ENCODE measurements at regions not wholly inside any gene's neighbourhood (a gene's known extent, or its start where the extent isn't known, plus 50 kb on each side); places are given as distances from the start of the nearest gene placed in this dataset.

GRCh38 chr10:83943049-83943448 is 196.3 kb upstream of the GHITM start:
- no peak for TF ChIP-seq CTCF (IDR thresholded peaks at IDR 0.05)
- TF ChIP-seq POLR2A (IDR thresholded peaks at IDR 0.05), result no peak
- TF ChIP-seq EP300 (IDR thresholded peaks at IDR 0.05), result no peak
